Gastrocnemius medialis (tissue), 4 donors: ENCODE measurements at regions not wholly inside any gene's neighbourhood (a gene's known extent, or its start where the extent isn't known, plus 50 kb on each side); places are given as distances from the start of the nearest gene placed in this dataset.

Experiments used
- ATAC-seq, 2 donors: fragments of 150-250 bp; one replicate each; pipeline ENCODE4 v1.9.1; 2016
- DNase-seq, 2 donors: peaks; one replicate each; pipeline ENCODE4 v3.0.0-alpha.2; 2019
- H3K27ac ChIP-seq, 4 donors: fragments of 200-600 bp; sonication (generic); 1 replicate in 1 of 4; 2 replicates in 3 of 4; pipeline ENCODE4 v1.5.1; 2016 to 2018; ENCODE audit warnings: mild to moderate bottlenecking in 2 of 4, moderate library complexity in 1 of 4
- H3K27me3 ChIP-seq, 3 donors: fragments of 200-600 bp; sonication (generic) in 2 of 3; 1 replicate in 1 of 3; 2 replicates in 2 of 3; pipeline versions ENCODE4 v1.5.1 to v1.6.0; 2016 to 2019; ENCODE audit warnings: mild to moderate bottlenecking in 1 of 3, moderate library complexity in 1 of 3
- H3K36me3 ChIP-seq, 2 donors: fragments of 200-600 bp; sonication (generic) in 1 of 2; one replicate each; pipeline ENCODE4 v1.5.1; 2017 to 2018
- H3K4me1 ChIP-seq, 2 donors: fragments of 200-600 bp; sonication (generic) in 1 of 2; one replicate each; pipeline ENCODE4 v1.5.1; 2016 to 2017; ENCODE audit warnings: mild to moderate bottlenecking in 2 of 2
- H3K4me3 ChIP-seq, 4 donors: fragments of 200-600 bp; sonication (generic) in 3 of 4; 1 replicate in 1 of 4; 2 replicates in 3 of 4; pipeline ENCODE4 v1.5.1; 2016 to 2019; ENCODE audit warnings: mild to moderate bottlenecking in 2 of 4
- H3K9me3 ChIP-seq, 3 donors: fragments of 200-600 bp; sonication (generic) in 2 of 3; 1 replicate in 1 of 3; 2 replicates in 2 of 3; pipeline ENCODE4 v1.5.1; 2016 to 2019
- CTCF ChIP-seq, 5 experiments: fragments of 450-650 bp in 3 of 5; fragments of 200-600 bp in 2 of 5; sonication (generic) in 2 of 5; IDR thresholded peaks in 4 of 5; conservative IDR thresholded peaks in 1 of 5; 1 replicate in 4 of 5; 2 replicates in 1 of 5; pipeline ENCODE4 v1.5.1; 2016 to 2019; ENCODE audit warnings: antibody characterized with exemption in 5 of 5, mild to moderate bottlenecking in 3 of 5, moderate library complexity in 3 of 5
- POLR2A ChIP-seq, 2 donors: fragments of 450-650 bp; IDR thresholded peaks; one replicate each; pipeline ENCODE4 v1.6.1; 2017; ENCODE audit warnings: antibody characterized with exemption in 2 of 2, mild to moderate bottlenecking in 2 of 2, moderate library complexity in 2 of 2
- in situ Hi-C, 4 donors: fragments of 200-750 bp; cut with MboI; loops; one replicate each; pipeline versions ENCODE4 v1.15.0 to v1.8.0; 2017; ENCODE audit warnings: low sequenced_read_pairs in 4 of 4
- intact Hi-C: fragments of 100-400 bp; cut with DNase I; formaldehyde crosslinking; loops from one replicate; pipeline ENCODE4 v1.15.1; 2023; ENCODE audit warnings: low total_unique reads

GRCh38 chr12:12019881-12020280, 50.9 kb upstream of the BCL2L14 start:
- intact Hi-C loops, result loop anchor here (10.0 kb wide), 1 partner anchor 225 kb away; no protein-coding TSS in a partner anchor
- Histone ChIP-seq H3K36me3 (no peaks in the 10 kb centered on the region), H3K4me1 (peaks cover 18% of the 10 kb centered on the region in 2 donors)

GRCh38 chr12:12020762-12021161, 50.0 kb upstream of the BCL2L14 start:
- in situ Hi-C loops (no loop called here), intact Hi-C loops (no loop called here)
- Histone ChIP-seq H3K36me3 (no peaks in the 10 kb centered on the region), H3K4me1 (peaks cover 12 to 15% of the 10 kb centered on the region in 2 donors), H3K4me3 (no peak overlapping the region), H3K27ac (no peak overlapping the region), H3K9me3 (no peaks in the 10 kb centered on the region), H3K27me3 (no peaks in the 10 kb centered on the region)
- ATAC-seq (no peak), DNase-seq (no peak)
- TF ChIP-seq CTCF (IDR thresholded peaks at IDR 0.05 in 4 of 5, conservative IDR thresholded peaks at IDR 0.05 in 1 of 5), result no peak
- no peak for TF ChIP-seq POLR2A (IDR thresholded peaks at IDR 0.05)

More at GRCh38 chr12:12019881-12020280, 50.9 kb upstream of the BCL2L14 start:
- Histone ChIP-seq H3K9me3 (no peaks in the 10 kb centered on the region), H3K27ac (no peak overlapping the region), H3K27me3 (no peaks in the 10 kb centered on the region), H3K4me3 (no peak overlapping the region)
- ATAC-seq (no peak), DNase-seq (no peak)
- in situ Hi-C loops, result no loop called here
- TF ChIP-seq POLR2A (IDR thresholded peaks at IDR 0.05) (no peak), CTCF (IDR thresholded peaks at IDR 0.05 in 4 of 5, conservative IDR thresholded peaks at IDR 0.05 in 1 of 5) (no peak)
